RWPE1 (cell line): ENCODE measurements at regions not wholly inside any gene's neighbourhood (a gene's known extent, or its start where the extent isn't known, plus 50 kb on each side); places are given as distances from the start of the nearest gene placed in this dataset.

Experiments used
- CTCF ChIA-PET: fragments of 350-600 bp; sonication (Branson Sonifier 250); formaldehyde crosslinking; extraction: SDS; loops from one replicate; lab custom pipeline; 2021; lab: Yijun Ruan, JAX
- POLR2A ChIA-PET: fragments of 400-600 bp; formaldehyde crosslinking; extraction: SDS; loops from one replicate; lab custom pipeline; 2020; ENCODE audit warnings: antibody characterized with exemption; ENCODE audit not compliant: low non-redundant PET; lab: Yijun Ruan, JAX
- DNase-seq: peaks from one replicate; pipeline ENCODE4 v3.0.0; 2012; ENCODE audit warnings: low spot score
- H3K27ac ChIP-seq: fragments of 450-650 bp; 2 replicates; pipeline ENCODE4 v1.5.1; 2017
- CTCF ChIP-seq: fragments of 450-650 bp; conservative IDR thresholded peaks from 2 replicates; pipeline ENCODE4 v1.5.1; 2017; ENCODE audit warnings: low read depth, mild to moderate bottlenecking

DNA sequence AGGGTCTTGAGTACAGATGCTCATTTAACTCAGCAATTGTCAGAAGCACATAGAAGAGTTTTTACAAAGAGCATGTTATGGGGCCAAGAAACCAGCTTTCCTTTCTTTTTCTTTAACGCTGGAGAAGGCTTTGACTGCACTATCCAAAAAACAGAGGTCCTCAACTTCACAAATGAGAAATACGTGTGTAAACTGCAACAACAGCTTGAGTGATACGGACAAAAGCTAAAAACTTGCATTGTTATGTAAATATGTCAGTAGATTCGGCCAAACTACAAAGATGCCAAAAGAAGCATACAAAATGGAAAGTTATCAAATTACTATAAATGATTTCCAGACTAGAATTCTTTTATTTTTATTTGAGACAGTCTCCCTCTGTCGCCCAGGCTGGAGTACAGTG, 62.4 kb upstream of the C10orf90 start:
- DNase-seq = no peak
- no peak overlapping the region for H3K27ac ChIP-seq
- TF ChIP-seq CTCF = no peak
- ChIA-PET CTCF (interaction anchor here (0.7 to 1.5 kb wide), 2 partner anchors 17 to 719 kb away, joined by 3 read pairs; no protein-coding TSS in a partner anchor), POLR2A (no interaction called here)

DNA sequence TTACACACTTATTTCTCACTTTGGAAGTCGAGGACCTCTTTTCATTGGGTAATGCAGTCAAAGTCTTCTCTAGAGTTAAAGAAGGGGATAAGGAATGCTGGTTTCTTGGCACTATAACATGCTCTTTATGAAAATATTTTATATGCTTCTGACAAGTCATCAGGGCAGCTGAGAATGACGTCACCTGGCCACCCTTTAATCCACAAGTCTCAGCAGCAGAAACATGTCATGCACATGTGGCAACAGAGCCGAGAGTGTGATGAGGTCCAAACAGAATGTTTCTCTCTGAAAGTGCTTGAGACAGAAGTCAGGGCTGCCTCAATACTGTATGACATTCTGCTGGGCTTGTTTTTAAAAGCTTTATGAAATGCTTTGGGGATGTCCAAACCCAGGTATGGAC, 63.5 kb upstream of the C10orf90 start:
- DNase-seq = no peak
- POLR2A ChIA-PET = interaction anchor here (0.7 kb wide), 1 partner anchor 94 kb away, joined by 3 read pairs; no protein-coding TSS in a partner anchor

DNA sequence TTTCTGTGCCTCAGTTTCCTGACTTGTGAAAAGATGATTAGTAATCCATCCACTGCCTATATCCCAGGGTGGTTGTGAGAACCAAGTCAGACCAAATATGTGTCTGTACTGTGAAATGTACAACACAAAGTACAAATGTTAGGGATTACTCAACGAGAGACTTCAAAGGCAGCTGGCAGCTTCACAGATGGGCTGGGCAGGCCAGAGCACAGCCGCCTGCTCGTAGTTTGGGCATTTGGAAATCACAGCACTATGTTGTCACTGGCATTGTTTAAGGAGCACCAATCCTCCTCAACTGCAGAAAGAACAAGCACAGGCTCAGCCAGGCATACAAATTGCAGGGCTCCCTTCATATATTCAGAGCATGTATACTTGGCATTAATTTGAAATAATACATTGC, 64.5 kb upstream of the C10orf90 start:
- no peak overlapping the region for H3K27ac ChIP-seq
- CTCF ChIA-PET = no interaction called here
- DNase-seq = no peak
- no peak for TF ChIP-seq CTCF
- POLR2A ChIA-PET = no interaction called here

More for the DNA sequence above, 63.5 kb upstream of the C10orf90 start:
- no peak for TF ChIP-seq CTCF
- CTCF ChIA-PET = interaction anchor here (0.6 to 1.5 kb wide), 3 partner anchors 15 to 866 kb away, joined by 3 to 4 read pairs (median 3); no protein-coding TSS in a partner anchor
- no peak overlapping the region for H3K27ac ChIP-seq

DNA sequence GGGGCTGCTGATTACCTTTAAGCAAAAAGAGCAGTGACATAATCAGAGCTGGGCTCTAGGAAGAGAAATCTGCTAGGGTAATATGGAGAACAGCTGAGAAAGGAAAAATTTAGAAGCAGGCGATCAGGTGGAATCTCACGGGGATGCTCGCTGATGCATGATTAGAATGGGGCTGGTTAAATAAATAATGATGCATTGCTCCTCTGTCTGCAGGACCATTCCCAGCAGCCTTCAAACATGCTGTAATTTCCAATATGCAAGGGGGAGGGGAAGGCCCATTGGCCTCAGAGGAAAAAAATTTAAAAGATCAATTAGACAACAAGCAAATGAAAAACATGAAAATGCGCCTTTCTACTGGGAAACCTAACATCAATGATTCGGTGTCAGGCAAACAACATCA, 65.6 kb upstream of the C10orf90 start:
- H3K27ac ChIP-seq = no peak overlapping the region
- ChIA-PET CTCF (interaction anchor here (1.2 kb wide), 1 partner anchor 12 kb away, joined by 5 read pairs; no protein-coding TSS in a partner anchor), POLR2A (no interaction called here)
- no peak for TF ChIP-seq CTCF
- no peak for DNase-seq

GRCh38 chr10:126736727-126737126, 66.2 kb upstream of the C10orf90 start:
- no peak for TF ChIP-seq CTCF
- ChIA-PET POLR2A (no interaction called here), CTCF (interaction anchor here (0.6 to 1.2 kb wide), 3 partner anchors 12 to 1183 kb away, joined by 3 to 5 read pairs (median 4); no protein-coding TSS in a partner anchor)
- no peak overlapping the region for H3K27ac ChIP-seq
- DNase-seq = no peak

DNA sequence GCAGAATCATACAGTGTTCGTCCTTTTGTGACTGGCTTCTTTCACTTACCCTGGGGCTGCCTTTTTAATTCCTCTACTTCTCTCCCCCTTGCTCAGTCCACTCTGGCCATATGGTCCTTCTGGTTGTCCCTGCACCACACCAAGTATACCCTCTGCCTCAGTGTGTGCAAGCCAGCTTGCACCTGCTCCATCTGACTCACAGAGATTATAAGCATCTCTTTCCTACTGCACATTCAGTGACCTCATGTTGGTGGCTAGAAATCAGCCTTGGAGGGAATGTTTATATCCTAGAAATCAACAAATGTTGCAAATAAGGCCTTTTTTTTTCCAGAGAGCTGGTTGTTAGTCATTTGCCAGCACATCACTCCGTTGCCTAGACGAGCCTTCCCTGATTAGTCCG, 67.5 kb upstream of the C10orf90 start:
- ChIA-PET CTCF (interaction anchor here (0.5 kb wide), 1 partner anchor 12 kb away, joined by 4 read pairs; no protein-coding TSS in a partner anchor), POLR2A (no interaction called here)
- TF ChIP-seq CTCF = no peak
- H3K27ac ChIP-seq = no peak overlapping the region
- no peak for DNase-seq
